ENCODE measurements at regions not wholly inside any gene's neighbourhood (a gene's known extent, or its start where the extent isn't known, plus 50 kb on each side); places are given as distances from the start of the nearest gene placed in this dataset.
A peak's percentile ranks its signal among the peaks of the same experiment; 100 is the strongest.

DNA sequence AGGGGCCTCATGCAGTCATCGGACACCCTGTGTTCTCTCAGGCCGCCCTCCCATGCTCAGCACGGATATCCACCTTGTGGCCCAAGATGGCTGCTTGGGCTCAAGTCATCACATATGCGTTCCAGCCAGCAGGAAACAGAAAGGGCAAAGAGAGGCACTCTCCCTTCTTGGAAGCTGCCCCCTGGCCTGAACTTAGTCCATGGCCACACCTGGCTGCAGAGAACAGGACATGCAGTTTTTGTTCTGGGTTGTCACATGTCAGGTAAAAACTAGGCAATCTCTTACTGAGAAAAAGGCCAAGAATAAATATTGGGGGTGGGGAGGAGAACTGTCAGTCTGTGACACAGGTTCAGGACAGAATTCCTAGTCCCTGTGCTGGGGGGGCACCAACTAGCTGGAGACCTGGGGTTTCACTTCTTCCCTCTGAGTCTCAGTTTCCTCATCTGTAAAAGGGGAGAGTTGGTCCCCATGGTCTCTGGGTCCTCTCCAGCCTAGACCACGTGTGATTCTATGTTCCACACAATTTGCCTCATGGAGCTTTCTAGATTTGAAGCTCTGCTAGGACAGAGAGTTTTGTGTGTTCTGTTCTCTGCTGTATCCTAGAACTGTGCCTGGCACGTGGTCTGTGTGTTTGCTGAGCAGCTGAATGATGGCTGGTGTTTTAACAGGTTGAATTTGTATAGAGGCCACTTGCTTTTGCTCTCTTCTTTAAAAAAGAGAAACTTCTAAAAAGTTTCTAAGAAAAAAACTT lies 107.2 kb upstream of the ANO1 start:
- ATAC-seq (no peak), DNase-seq (no peak)
- peak overlapping the region in 1 of 2 donors; percentile 68 for H3K27ac Mint-ChIP-seq
- H3K4me3 Mint-ChIP-seq: no peak overlapping the region
- H3K9me3 Mint-ChIP-seq: no peaks in the 10 kb centered on the region
- H3K27me3 Mint-ChIP-seq: peaks cover 23% of the 10 kb centered on the region
- peaks cover 21% of the 10 kb centered on the region for H3K4me1 Mint-ChIP-seq

DNA sequence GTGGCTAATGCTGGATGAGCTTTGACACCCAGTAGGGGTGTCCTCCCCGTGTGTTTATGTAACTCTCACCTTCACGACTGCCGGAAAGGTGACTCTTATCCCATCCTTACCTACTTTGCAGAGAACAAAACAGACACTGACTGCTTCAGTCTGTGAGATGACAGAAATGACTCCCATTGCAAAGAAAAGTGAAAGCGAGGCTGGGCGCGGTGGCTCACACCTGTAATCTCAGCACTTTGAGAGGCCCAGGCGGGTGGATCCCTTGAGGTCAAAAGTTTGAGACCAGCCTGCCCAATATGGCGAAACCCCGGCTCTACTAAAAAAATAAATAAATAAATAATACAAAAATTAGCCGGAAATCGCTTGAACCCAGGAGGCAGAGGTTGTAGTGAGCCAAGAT lies 106.4 kb upstream of the ANO1 start:
- H3K27ac Mint-ChIP-seq: peak overlapping the region in 1 of 2 donors; percentile 76
- ATAC-seq (no peak), DNase-seq (no peak)
- no peaks in the 10 kb centered on the region for H3K9me3 Mint-ChIP-seq
- peaks cover 23% of the 10 kb centered on the region for H3K27me3 Mint-ChIP-seq
- H3K4me3 Mint-ChIP-seq: peak overlapping the region in 1 of 2 donors; percentile 29
- H3K4me1 Mint-ChIP-seq: peaks cover 21% of the 10 kb centered on the region

DNA sequence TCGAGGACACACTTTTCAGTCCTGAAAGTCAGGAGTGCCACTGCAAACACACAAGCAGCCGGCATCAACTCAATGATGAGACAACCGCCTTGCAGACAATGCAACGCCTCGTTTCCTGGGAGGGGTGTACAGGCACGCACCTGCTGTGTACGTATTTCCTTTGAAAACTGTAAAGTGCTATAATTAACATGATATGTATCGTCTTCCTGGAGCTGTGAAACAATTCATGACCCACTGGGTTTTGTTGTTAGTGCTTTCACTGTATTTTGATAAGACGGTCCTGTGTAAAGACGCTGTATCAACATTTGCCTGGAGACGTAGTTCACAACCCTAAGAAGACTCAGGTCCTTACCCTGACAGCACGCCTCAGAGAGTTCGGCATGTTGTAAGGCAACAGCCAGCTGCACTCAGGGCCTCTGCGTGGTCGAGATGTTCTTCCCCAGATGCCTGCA lies 105.7 kb upstream of the ANO1 start:
- no peak overlapping the region for H3K4me3 Mint-ChIP-seq
- ATAC-seq (no peak), DNase-seq (no peak)
- peaks cover 23% of the 10 kb centered on the region for H3K27me3 Mint-ChIP-seq
- H3K4me1 Mint-ChIP-seq: peaks cover 21% of the 10 kb centered on the region
- H3K9me3 Mint-ChIP-seq: no peaks in the 10 kb centered on the region
- no peak overlapping the region for H3K27ac Mint-ChIP-seq

DNA sequence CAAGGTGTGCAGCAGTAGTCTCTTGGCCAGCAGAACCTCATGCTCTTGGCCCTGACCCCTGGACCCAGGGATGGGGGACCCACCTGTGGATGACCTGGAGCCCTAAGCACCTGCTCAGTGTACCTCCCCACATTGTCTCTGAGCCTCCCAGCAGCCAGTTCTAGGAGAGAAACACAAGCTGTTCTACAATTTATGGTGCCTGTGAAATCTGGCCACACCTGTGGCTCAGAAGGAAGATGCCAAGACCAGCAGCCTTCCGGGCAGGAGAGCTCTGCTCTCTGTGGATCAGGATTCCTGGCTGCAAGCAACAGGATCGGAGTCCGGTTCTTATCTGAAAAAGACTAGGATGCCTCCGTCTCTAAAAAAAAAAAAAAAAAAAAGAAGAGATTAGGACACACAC lies 103.6 kb upstream of the ANO1 start:
- no peak overlapping the region for H3K4me3 Mint-ChIP-seq
- peaks cover 20% of the 10 kb centered on the region for H3K4me1 Mint-ChIP-seq
- no peak for DNase-seq
- no peak for ATAC-seq
- H3K9me3 Mint-ChIP-seq: no peaks in the 10 kb centered on the region
- peaks cover 14% of the 10 kb centered on the region for H3K27me3 Mint-ChIP-seq
- H3K27ac Mint-ChIP-seq: no peak overlapping the region

DNA sequence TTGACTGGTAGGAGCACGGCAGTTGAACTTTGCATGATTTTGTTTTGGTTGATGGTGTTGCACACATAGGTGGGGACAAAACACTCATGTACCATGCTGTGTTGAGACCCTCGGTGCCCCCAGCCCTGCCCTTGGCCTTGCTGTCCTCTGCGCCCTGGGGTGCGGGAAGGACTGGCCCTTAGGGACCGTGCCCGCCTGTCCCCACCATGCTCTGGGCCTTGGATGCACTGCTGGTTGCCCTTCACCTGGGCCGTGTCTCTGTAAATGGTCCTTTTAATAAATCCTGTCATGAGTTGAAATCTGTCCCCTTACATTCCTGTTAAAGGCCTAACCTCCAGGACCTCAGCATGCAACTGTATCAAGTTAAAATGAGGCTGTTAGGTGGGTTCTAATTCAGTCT lies 102.3 kb upstream of the ANO1 start:
- DNase-seq (no peak), ATAC-seq (no peak)
- Mint-ChIP-seq H3K4me1 (peaks cover 7% of the 10 kb centered on the region), H3K9me3 (no peaks in the 10 kb centered on the region), H3K27ac (no peak overlapping the region), H3K27me3 (peaks cover 8% of the 10 kb centered on the region), H3K4me3 (no peak overlapping the region)

DNA sequence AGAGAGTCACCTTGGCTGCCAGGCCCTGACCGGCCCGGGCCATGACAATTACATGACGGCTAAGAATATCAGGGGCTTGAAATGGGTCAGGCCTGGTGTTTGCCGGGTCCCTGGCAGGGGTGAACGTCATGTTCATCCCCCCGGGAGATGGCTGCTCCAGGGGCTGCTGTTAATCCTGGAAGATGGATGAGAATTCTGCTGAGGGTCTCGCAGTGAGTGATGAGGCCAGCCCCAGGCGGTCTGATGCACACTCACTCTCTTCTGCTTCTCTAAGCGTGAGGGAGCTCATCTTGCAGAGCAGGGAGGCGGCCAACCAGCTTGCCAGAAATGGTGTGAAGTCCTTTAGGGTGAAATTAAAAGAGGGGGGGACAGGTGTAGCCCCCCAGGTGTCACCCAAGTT lies 101.3 kb upstream of the ANO1 start:
- ATAC-seq: no peak
- H3K4me1 Mint-ChIP-seq: no peaks in the 10 kb centered on the region
- H3K27ac Mint-ChIP-seq: no peak overlapping the region
- no peak for DNase-seq
- peaks cover under 1% of the 10 kb centered on the region for H3K27me3 Mint-ChIP-seq
- H3K9me3 Mint-ChIP-seq: no peaks in the 10 kb centered on the region
- no peak overlapping the region for H3K4me3 Mint-ChIP-seq

DNA sequence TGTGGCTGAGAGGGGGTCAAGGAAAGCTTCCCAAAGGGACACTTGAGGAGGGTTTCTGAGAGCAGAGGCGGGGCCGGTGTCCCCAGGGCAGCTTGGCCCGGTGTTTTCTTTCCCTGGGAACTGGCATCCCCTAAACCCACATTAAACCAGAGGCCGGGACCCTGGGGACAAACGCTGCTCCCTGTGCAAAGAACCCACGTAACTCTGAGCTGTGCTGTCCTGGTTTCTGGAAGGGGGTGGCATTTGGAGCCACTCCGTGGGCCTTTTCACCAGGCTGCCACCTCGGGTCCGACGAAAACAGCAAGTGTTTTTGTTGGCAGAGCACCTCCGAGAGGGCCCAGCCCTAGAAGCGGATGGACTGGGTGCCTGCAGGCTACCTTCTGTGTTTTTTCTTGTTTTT lies 100.2 kb upstream of the ANO1 start:
- H3K4me3 Mint-ChIP-seq: no peak overlapping the region
- no peaks in the 10 kb centered on the region for H3K4me1 Mint-ChIP-seq
- H3K27me3 Mint-ChIP-seq: peaks cover 11% of the 10 kb centered on the region
- H3K27ac Mint-ChIP-seq: no peak overlapping the region
- H3K9me3 Mint-ChIP-seq: no peaks in the 10 kb centered on the region
- no peak for ATAC-seq
- DNase-seq: no peak

DNA sequence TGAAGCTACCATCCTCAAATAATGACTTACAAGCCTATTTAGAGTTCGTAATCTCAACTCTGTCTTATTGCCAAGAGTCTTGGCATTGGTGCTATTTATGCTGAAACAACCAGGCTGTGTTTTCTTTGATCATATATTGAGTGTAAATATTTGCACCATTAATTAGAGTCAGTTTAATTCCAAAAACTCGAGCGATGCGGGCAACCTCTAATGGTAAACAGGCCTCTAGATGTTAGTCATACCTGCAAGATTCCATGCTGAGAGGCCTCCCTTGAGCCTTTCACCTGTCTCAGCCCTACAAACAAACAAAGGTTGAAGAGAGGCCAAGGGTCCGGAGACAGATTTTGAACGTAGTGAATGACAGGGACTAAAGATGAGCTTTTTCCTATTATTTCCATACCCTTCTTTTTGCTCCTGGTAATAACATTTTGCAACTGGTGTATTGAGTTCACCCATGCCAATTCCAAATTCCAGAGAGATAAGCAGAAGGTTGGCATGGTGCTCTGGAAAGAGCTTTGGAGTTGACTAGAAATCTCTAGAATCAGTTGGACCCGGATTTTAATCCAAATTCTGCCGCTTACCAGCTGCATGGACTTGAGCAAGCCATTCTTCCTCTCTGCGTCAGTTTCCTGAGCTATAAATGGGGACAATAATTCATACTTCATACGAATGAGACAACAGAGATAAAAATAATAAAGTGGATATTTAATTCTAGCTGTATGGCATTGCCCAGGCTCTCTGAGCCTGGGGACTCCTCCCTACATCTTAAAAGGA lies 99.1 kb upstream of the ANO1 start:
- Mint-ChIP-seq H3K4me1 (no peaks in the 10 kb centered on the region), H3K27me3 (peaks cover 22% of the 10 kb centered on the region), H3K27ac (no peak overlapping the region), H3K9me3 (no peaks in the 10 kb centered on the region), H3K4me3 (no peak overlapping the region)
- ATAC-seq (no peak), DNase-seq (no peak)

DNA sequence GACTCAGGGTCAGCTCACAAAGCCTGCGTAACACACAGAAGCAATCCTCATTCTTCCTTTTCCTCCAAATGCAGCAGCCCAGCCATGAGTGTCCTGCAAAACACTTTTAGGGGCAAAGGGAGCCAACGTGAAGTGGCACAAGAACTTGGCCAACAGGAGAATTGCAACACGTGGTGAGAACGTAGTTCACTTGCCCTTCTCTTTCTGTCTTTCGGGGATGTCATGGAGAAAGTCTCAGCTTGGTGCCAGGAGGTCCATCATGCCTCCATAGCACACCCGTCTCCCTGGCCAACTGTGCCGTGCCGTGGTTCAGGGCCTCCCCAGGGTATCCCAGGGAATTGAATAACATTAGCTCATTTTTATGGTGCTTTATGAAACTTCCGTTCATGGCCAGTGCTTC lies 98.5 kb upstream of the ANO1 start:
- Mint-ChIP-seq H3K27me3 (peaks cover 28% of the 10 kb centered on the region), H3K9me3 (no peaks in the 10 kb centered on the region), H3K4me1 (no peaks in the 10 kb centered on the region), H3K4me3 (no peak overlapping the region), H3K27ac (peak overlapping the region in 1 of 2 donors; percentile 1)
- DNase-seq (no peak), ATAC-seq (no peak)

DNA sequence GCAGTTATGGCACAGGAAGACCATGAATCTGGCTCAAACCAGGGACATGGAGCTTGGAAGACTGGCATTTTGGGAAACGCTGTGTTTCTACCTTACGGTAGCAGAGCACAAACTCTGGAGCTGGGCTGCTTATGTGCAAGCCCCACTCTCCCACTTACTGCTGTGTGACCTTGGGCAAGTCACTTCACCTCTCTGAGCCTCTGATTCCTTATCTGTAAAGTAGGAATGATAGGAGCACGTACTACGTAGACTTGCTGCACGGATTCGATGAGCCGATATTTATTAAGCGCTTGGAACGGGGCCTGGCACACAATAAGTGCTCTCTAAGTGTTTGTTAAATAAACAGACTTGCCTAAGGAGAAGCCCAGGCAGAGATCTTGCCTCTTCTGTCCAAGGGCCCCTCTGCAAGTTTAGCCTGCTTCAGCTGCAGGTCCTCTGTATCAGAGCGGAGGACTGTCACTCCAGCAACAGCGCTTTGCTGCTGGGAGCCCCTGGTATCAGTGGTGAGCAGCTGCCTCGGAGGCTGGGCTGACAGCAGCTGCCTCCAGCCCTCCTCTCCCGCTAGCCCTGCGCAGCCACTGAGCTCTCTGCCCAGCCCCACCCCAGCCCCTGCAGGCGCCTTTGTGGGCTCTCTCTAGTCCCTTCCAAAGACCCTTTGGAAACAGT lies 96.9 kb upstream of the ANO1 start:
- Mint-ChIP-seq H3K9me3 (no peaks in the 10 kb centered on the region), H3K4me1 (no peaks in the 10 kb centered on the region), H3K4me3 (no peak overlapping the region), H3K27me3 (peaks cover 44% of the 10 kb centered on the region), H3K27ac (no peak overlapping the region)
- no peak for DNase-seq
- ATAC-seq: no peak

DNA sequence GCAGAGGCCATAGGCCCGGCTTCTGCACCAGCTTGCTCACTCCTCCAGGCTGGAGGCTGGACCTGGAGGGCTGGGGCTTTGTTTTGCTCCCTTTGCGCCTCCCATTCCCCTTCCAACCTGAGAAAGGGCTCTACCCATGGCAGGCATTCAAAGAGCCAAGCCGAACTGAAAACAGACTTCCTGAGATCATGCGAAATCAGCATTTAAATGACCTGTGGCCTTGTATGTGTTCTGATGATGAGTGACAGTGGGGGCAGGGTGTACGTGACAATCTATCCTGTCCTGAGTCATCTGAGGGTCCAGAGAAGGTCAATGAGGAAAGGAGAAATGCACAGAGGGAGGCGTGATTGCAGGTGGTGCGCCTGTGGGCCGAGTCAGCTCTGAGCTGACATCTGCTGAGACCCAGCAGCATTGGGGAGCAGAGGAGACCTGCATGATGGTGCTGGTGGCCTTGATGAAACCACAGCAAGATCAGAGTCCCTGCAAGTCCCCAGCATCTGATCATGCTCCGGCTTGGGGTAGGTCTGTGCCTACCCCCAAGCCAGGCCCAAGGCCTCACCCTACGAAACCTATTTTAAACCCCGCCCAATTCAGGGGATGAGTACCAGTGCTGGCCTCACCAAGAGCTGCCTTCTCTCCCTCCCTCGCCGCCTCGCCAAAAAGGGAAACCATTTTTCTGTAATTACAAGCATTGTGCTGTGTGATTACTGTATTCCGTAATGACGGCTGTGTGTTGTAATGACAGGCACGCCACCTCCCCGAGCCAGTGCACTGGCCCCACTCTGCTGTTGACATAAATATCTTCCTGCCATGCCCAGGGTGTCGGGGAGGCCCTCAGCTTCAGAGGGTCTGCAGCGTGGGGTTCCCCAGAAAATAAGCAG lies 95.2 kb upstream of the ANO1 start:
- Mint-ChIP-seq H3K27ac (no peak overlapping the region), H3K4me3 (no peak overlapping the region), H3K27me3 (peaks cover 60% of the 10 kb centered on the region), H3K9me3 (no peaks in the 10 kb centered on the region), H3K4me1 (no peaks in the 10 kb centered on the region)
- ATAC-seq: no peak
- DNase-seq: no peak

DNA sequence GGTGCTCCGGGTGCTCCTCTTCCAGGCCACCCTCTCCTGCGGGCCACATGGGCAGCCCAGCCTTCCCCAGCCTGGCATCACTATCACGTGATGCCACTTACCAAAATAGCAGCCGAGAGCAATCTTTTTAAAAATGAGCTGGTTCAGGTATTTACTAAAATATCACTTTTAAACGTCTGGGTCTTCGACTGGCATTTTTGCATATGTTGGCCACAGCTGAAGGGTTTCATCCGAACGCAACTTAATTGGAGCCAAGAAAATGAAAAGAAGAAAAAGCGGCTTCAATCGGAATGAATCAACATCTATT lies 94.6 kb upstream of the ANO1 start:
- peaks cover 66% of the 10 kb centered on the region for H3K27me3 Mint-ChIP-seq
- H3K4me3 Mint-ChIP-seq: no peak overlapping the region
- ATAC-seq (no peak), DNase-seq (no peak)
- no peaks in the 10 kb centered on the region for H3K9me3 Mint-ChIP-seq
- H3K4me1 Mint-ChIP-seq: no peaks in the 10 kb centered on the region
- no peak overlapping the region for H3K27ac Mint-ChIP-seq

DNA sequence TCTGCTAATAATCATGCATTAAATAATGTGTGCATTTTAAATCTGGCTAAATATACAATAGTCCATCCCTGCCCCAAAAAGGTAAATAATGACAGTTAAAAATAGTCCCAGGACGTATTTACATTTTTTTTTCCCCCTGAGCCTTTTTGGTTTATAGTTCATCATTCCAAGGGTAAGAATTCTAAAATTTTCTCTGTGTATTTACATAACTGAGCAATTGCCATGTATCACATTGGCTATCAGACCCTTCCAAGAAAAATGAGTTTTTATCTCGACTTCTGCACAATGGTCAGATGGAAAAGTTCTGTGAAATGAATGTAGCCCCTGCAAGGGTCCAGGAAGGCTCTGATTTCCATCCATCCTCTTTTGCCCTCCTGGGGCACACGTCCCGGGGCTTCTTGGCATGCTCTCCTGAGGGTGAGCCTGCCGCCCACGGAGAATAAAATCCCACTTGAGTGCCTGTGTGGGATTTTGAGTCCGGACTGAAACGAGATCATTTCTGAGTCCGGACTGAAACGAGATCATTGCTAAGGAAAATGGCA lies 94.1 kb upstream of the ANO1 start:
- DNase-seq (no peak), ATAC-seq (no peak)
- Mint-ChIP-seq H3K27me3 (peaks cover 71% of the 10 kb centered on the region), H3K4me3 (no peak overlapping the region), H3K27ac (no peak overlapping the region), H3K4me1 (no peaks in the 10 kb centered on the region), H3K9me3 (no peaks in the 10 kb centered on the region)

DNA sequence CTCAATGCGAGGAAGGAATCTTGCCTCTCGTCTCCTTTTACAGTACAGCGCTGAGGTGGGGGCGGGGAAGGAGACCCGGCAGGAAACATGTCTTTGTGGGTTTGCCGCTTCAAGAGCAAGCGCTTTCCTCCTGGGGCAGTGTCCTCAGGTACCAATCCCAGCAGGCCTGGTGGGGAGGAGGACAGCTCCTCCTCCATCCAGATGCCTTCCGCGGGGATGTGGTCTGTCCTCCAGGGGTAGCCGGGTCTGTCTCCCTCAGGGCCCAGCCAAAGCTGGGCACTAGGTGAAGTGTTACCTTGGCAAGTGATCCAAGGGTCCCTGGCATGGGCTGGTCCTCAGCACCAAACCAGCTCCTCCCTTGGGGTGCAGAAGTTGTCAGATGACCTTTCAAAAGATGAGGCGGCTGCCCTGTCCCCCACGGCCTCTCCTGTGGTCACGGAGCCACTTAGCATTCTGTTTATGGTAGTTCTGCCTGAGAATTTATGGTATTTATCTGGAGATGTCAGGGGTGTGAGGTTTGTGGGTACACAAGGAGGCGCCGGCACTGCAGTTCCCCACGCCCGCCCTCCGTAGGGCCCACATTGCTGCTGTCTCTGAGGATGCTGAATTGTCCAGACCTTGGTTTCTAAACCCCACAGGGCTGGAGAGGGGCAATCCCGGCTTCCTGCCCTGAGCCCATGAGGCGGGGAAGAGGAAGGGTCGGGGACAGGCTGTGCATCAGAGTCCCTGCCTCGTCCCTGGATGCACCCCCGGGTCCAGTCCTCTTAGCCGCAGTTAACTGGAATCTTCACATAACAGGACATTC lies 93.5 kb upstream of the ANO1 start:
- Mint-ChIP-seq H3K27me3 (peaks cover 77% of the 10 kb centered on the region), H3K4me1 (no peaks in the 10 kb centered on the region), H3K27ac (no peak overlapping the region), H3K4me3 (no peak overlapping the region), H3K9me3 (no peaks in the 10 kb centered on the region)
- ATAC-seq (no peak), DNase-seq (no peak)

DNA sequence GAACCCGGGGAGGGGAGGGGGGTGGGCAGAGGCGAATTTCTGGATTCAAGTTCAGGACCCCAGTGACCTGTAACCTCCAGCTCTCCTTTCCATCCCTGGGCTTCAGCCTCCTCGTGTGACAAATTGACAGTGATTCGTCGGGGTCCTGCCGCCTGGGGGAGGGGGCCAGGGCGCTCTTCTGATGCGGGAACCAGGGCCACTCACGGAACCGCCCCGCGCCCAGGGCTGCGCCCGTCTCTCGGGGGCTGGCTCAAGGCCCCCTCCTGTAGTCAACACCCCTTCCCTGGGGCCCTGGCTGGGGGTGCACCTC lies 92.8 kb upstream of the ANO1 start:
- no peak overlapping the region for H3K27ac Mint-ChIP-seq
- no peak overlapping the region for H3K4me3 Mint-ChIP-seq
- no peaks in the 10 kb centered on the region for H3K4me1 Mint-ChIP-seq
- DNase-seq (no peak), ATAC-seq (peak; percentile 42)
- H3K9me3 Mint-ChIP-seq: no peaks in the 10 kb centered on the region
- H3K27me3 Mint-ChIP-seq: peaks cover 79% of the 10 kb centered on the region
